ENCODE measurements at regions not wholly inside any gene's neighbourhood (a gene's known extent, or its start where the extent isn't known, plus 50 kb on each side); places are given as distances from the start of the nearest gene placed in this dataset.

DNA sequence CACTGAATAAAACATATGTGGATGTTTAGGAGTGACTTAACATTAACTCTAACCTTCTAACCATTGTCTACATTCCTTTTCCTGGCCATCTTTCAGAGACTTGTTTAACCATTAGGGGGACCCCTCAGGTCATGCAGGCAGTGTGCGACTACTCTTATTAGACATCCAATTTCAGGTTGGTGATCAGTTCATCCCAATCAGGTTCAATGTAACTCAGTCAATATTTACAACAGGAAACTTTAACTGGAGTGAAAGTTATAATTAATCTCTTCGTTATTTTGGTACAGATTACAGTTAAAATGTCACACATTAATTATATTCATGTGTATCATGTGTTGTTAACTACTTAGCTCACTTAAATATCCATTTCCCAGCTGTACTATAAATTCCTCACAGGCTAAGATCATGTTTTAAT lies 68.8 kb upstream of the RGS1 start:
- H4K20me1 ChIP-seq (ENCODE audit: insufficient read depth, low read length), result no peaks in the 10 kb centered on the region
- H3K9me3 ChIP-seq (ENCODE audit: insufficient read depth, low read length), result no peaks in the 10 kb centered on the region
- TF ChIP-seq EZH2phosphoT487 (IDR thresholded peaks at IDR 0.05; ENCODE audit: low read depth), result no peak
- TF ChIP-seq, protein P1, sequence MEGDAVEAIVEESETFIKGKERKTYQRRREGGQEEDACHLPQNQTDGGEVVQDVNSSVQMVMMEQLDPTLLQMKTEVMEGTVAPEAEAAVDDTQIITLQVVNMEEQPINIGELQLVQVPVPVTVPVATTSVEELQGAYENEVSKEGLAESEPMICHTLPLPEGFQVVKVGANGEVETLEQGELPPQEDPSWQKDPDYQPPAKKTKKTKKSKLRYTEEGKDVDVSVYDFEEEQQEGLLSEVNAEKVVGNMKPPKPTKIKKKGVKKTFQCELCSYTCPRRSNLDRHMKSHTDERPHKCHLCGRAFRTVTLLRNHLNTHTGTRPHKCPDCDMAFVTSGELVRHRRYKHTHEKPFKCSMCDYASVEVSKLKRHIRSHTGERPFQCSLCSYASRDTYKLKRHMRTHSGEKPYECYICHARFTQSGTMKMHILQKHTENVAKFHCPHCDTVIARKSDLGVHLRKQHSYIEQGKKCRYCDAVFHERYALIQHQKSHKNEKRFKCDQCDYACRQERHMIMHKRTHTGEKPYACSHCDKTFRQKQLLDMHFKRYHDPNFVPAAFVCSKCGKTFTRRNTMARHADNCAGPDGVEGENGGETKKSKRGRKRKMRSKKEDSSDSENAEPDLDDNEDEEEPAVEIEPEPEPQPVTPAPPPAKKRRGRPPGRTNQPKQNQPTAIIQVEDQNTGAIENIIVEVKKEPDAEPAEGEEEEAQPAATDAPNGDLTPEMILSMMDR (IDR thresholded peaks at IDR 0.05; ENCODE audit: low read depth, low read length), result peak; percentile 98
- no peaks in the 10 kb centered on the region for H3K79me2 ChIP-seq (ENCODE audit: low read length)
- H3K9ac ChIP-seq (ENCODE audit: low read length), result 0 out of 2 replicates have a peak overlapping the region, but pooled peaks have one; percentile 4
- H3K4me2 ChIP-seq (ENCODE audit: low read length), result peak overlapping the region; percentile 17
- H3K4me3 ChIP-seq (ENCODE audit: low read length), result no peak overlapping the region
- no peak overlapping the region for H2AFZ ChIP-seq (ENCODE audit: low read depth, low read length)
- no peaks in the 10 kb centered on the region for H3K36me3 ChIP-seq (replicated peaks; ENCODE audit: low read depth, low read length)
- H3K27ac ChIP-seq (ENCODE audit: low read length), result no peak overlapping the region
- no peaks in the 10 kb centered on the region for H3K27me3 ChIP-seq (ENCODE audit: low read depth, low read length)
- H3K4me1 ChIP-seq (ENCODE audit: low read length), result peaks cover 19% of the 10 kb centered on the region

DNA sequence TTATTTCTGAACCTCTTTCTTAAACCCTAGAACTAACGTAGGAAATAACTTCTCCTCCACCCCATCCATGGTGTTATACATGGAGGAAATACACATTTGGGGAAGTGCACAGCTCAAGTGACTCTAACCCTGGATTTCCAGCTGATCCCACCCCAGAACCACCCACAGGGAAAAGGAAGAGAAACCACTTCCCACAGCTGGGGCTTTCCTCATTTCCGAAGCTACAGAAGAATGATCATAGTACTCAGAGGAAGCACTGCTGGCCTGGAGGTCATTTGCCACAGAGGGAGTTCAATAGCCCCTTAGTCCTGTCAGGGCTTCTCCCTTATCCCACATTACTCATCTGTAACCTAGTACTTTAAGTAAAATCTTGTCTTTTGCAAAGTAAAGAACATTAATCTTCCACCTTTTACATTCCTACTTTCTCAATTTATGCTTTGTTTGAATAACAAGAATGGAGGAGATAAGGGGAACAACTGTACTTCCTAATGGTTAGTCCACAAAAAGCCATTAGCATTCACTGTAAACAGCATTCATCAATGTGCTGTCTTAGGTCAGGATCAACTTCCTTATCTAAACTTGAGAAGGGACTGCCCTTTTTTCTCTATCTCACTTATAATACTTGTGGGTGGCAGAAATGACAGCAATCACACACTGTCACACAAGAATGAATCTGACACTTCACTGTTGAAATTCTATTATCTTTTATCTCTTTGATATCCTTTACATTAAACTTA lies 63.0 kb upstream of the RGS1 start:
- peak overlapping the region; percentile 60 for H3K4me2 ChIP-seq (ENCODE audit: low read length)
- H3K27me3 ChIP-seq (ENCODE audit: low read depth, low read length), result no peaks in the 10 kb centered on the region
- H3K27ac ChIP-seq (ENCODE audit: low read length), result peak overlapping the region; percentile 42
- TF ChIP-seq, protein P1 (IDR thresholded peaks at IDR 0.05; ENCODE audit: low read depth, low read length), result no peak
- TF ChIP-seq EZH2phosphoT487 (IDR thresholded peaks at IDR 0.05; ENCODE audit: low read depth), result no peak
- peak overlapping the region; percentile 26; the same call in 1 of the 2 replicates for H3K9ac ChIP-seq (ENCODE audit: low read length)
- peaks cover 60% of the 10 kb centered on the region for H3K4me1 ChIP-seq (ENCODE audit: low read length)
- H3K4me3 ChIP-seq (ENCODE audit: low read length), result peak overlapping the region; percentile 43
- no peaks in the 10 kb centered on the region for H3K9me3 ChIP-seq (ENCODE audit: insufficient read depth, low read length)
- H2AFZ ChIP-seq (ENCODE audit: low read depth, low read length), result no peak overlapping the region
- H4K20me1 ChIP-seq (ENCODE audit: insufficient read depth, low read length), result no peaks in the 10 kb centered on the region
- no peaks in the 10 kb centered on the region for H3K36me3 ChIP-seq (replicated peaks; ENCODE audit: low read depth, low read length)
- no peaks in the 10 kb centered on the region for H3K79me2 ChIP-seq (ENCODE audit: low read length)

DNA sequence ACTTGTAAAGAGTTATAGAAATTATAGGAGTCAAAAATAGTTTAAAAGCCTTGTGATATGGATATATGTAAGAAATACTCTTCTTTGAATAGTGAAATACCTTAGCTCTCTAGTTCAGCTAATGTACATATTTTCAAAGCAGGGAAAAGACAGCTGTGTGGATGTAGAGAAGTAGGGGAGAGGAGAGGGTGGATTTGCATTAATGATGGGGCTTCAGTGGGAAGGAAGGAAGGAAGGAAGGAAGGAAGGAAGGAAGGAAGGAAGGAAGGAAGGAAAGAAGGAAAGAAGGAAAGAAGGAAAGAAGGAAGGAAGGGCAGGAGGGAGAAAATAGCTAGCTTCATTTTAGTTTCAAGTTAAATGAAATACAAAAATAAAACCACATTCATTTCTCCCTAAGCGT lies 62.4 kb upstream of the RGS1 start:
- peak overlapping the region; percentile 42 for H3K27ac ChIP-seq (ENCODE audit: low read length)
- H3K4me2 ChIP-seq (ENCODE audit: low read length), result peak overlapping the region; percentile 60
- TF ChIP-seq EZH2phosphoT487 (IDR thresholded peaks at IDR 0.05; ENCODE audit: low read depth), result no peak
- TF ChIP-seq, protein P1 (IDR thresholded peaks at IDR 0.05; ENCODE audit: low read depth, low read length), result no peak
- H2AFZ ChIP-seq (ENCODE audit: low read depth, low read length), result no peak overlapping the region
- H3K36me3 ChIP-seq (replicated peaks; ENCODE audit: low read depth, low read length), result no peaks in the 10 kb centered on the region
- peaks cover 64% of the 10 kb centered on the region for H3K4me1 ChIP-seq (ENCODE audit: low read length)
- no peaks in the 10 kb centered on the region for H3K9me3 ChIP-seq (ENCODE audit: insufficient read depth, low read length)
- no peaks in the 10 kb centered on the region for H3K27me3 ChIP-seq (ENCODE audit: low read depth, low read length)
- no peak overlapping the region for H3K4me3 ChIP-seq (ENCODE audit: low read length)
- no peaks in the 10 kb centered on the region for H4K20me1 ChIP-seq (ENCODE audit: insufficient read depth, low read length)
- H3K9ac ChIP-seq (ENCODE audit: low read length), result 0 out of 2 replicates have a peak overlapping the region, but pooled peaks have one; percentile 26
- H3K79me2 ChIP-seq (ENCODE audit: low read length), result no peaks in the 10 kb centered on the region

DNA sequence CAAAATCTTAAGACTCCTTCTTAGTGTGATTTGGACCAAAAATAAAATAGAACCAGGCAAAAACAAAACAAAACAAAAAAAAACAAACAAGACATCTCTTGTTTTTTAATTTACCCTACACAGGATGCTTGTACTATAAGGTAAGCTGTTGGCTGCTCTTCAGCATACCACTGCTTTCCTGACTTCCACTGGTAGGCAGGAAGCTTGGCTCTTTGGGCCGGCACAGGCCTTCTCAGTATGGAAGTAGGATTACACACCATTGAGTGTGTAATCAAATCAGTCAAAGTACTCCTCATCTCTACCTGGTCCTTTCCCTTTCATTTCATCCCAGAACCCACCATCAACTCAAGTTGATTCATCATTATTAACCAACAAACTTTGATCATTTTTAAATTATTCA lies 61.9 kb upstream of the RGS1 start:
- Histone ChIP-seq H4K20me1 (ENCODE audit: insufficient read depth, low read length) (no peaks in the 10 kb centered on the region), H3K9me3 (ENCODE audit: insufficient read depth, low read length) (no peaks in the 10 kb centered on the region), H3K36me3 (replicated peaks; ENCODE audit: low read depth, low read length) (no peaks in the 10 kb centered on the region), H3K27ac (ENCODE audit: low read length) (no peak overlapping the region), H3K4me1 (ENCODE audit: low read length) (peaks cover 69% of the 10 kb centered on the region), H3K9ac (ENCODE audit: low read length) (no peak overlapping the region), H3K27me3 (ENCODE audit: low read depth, low read length) (no peaks in the 10 kb centered on the region), H3K79me2 (ENCODE audit: low read length) (no peaks in the 10 kb centered on the region), H3K4me2 (ENCODE audit: low read length) (no peak overlapping the region), H2AFZ (ENCODE audit: low read depth, low read length) (no peak overlapping the region), H3K4me3 (ENCODE audit: low read length) (no peak overlapping the region)
- TF ChIP-seq EZH2phosphoT487 (IDR thresholded peaks at IDR 0.05; ENCODE audit: low read depth), result no peak
- TF ChIP-seq, protein P1 (IDR thresholded peaks at IDR 0.05; ENCODE audit: low read depth, low read length), result no peak

All from OCI-LY3 (cell line).